T47D (cell line): ENCODE measurements at regions not wholly inside any gene's neighbourhood (a gene's known extent, or its start where the extent isn't known, plus 50 kb on each side); places are given as distances from the start of the nearest gene placed in this dataset.

Experiments used
- DNase-seq, 2 experiments: peaks; one replicate each; pipeline versions ENCODE4 v3.0.0 to v3.0.0-alpha.2; 2011 to 2012; ENCODE audit warnings: low read depth in 1 of 2, low spot score in 1 of 2
- JUND ChIP-seq: IDR thresholded peaks from 2 replicates; pipeline ENCODE4 v1.6.1; 2012; ENCODE audit warnings: low read depth
- in situ Hi-C: cut with HindIII; loops from 2 replicates; pipeline ENCODE4 v1.10.0; 2016; ENCODE audit warnings: low sequenced_read_pairs, low pct_unique_long_range_greater_than_20kb

- in situ Hi-C loops = no loop called here
- DNase-seq = no peak
- TF ChIP-seq JUND = no peak
Observed at GRCh38 chr13:89937420-89937819, 1410.1 kb upstream of the MIR17HG start.

- no peak for DNase-seq
- TF ChIP-seq JUND = no peak
- in situ Hi-C loops = no loop called here
Observed at GRCh38 chr13:89940383-89940782, 1407.1 kb upstream of the MIR17HG start.

DNA sequence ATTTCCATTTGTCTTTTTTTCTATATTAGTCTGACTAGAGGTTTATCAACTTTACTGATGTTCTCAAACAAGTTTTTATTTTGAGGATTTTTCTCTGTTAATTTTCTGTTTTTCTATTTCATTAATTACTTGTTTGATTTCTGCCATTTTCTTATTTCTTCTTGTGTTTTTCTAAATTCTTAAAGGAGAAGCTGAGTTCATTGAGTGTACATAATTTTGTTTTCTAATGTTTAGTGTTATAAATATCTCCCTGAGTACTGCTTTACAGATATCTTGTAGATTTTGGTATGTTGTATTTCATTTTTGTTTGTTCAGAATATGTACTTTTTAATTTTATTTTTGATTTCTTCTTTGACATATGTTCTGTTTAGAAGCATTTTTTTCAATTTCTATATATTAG is 1404.3 kb upstream of the MIR17HG start:
- no peak for DNase-seq
- no peak for TF ChIP-seq JUND
- in situ Hi-C loops = no loop called here

DNA sequence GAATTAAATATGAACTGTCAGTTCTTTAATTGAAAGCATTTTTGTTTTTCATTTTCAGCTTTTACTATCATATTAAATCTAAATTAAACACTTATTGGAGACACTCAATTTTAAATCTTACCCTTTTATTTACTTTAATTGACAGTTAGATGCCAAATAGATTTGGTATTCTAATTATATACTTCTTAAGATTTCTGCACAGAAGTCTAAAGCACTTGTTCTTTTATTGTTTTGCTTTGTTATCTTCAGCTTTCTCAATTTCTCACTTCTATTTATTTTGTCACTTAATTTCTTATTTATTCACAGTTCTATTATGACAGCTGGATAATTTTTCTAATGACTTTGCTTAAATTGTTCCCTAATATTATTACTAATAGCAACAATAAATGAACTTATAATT is 1397.3 kb upstream of the MIR17HG start:
- in situ Hi-C loops = no loop called here
- TF ChIP-seq JUND = no peak
- DNase-seq = no peak

DNA sequence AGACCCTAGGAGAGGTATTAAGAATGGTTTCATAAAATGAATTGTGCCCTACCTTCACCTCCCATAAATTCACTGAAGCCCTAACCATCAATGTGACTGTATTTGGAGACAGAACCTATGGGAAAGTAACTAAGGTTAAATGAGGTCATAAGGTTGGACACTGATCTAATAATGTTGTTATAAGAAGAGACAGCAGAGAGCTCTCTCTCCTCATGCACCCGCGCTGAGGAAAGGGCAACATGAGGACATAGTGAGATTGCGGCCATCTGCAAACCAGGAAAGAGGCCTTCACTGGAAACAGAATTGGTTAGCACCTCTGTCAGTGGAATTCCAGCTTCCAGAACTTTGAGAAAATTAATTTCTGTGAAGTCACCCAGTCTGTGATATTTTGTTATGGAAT is 1396.1 kb upstream of the MIR17HG start:
- in situ Hi-C loops = no loop called here
- TF ChIP-seq JUND = no peak
- peak in 1 of 2 experiments; percentile 3 for DNase-seq

GRCh38 chr13:89953581-89953980 is 1393.9 kb upstream of the MIR17HG start:
- TF ChIP-seq JUND = no peak
- DNase-seq = no peak
- in situ Hi-C loops = no loop called here

DNA sequence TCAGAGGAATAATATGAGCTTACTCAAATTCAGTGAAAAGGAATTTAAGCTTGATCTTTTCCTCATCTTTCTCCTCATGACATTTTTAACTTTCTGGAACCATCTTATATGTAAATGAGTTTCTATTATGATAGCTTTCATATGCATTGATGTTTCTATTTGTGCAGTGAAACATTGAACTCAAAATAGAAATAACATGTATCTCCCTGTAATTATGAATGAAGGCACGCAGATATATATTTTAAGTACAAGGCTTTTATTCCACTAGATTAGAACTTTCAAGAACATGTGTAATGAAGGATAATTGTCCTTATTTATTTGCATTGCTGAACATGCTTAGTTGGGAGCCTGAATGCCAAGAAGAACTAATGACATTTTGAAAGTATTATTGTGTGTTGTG is 1391.7 kb upstream of the MIR17HG start:
- in situ Hi-C loops = no loop called here
- DNase-seq = no peak
- no peak for TF ChIP-seq JUND

- in situ Hi-C loops = no loop called here
- TF ChIP-seq JUND = no peak
- DNase-seq = no peak
Observed at GRCh38 chr13:89959074-89959473, 1388.4 kb upstream of the MIR17HG start.

- TF ChIP-seq JUND = no peak
- no peak for DNase-seq
- in situ Hi-C loops = no loop called here
Observed at GRCh38 chr13:89965252-89965651, 1382.2 kb upstream of the MIR17HG start.

DNA sequence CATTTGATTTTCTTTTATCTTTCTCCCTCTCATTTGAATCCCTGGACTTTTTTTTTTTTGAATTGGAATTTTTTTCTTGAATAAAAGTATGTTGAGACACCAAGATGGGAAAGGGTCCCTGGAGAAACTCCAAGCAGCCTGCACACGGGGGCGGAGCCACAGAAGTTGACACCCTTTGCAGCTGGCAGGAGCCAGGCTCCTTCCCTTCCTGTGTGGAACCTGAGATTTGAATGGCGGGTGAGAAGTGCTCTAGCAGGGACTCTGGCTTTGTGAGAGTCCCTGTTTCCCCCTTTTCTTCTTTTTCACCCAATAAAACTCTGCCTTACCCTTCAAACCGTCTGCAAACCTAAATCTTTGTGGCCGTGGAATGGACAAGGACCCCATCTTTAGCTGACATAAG is 1381.0 kb upstream of the MIR17HG start:
- DNase-seq = no peak
- in situ Hi-C loops = no loop called here

GRCh38 chr13:89967701-89968100 is 1379.8 kb upstream of the MIR17HG start:
- no peak for DNase-seq
- TF ChIP-seq JUND = no peak
- in situ Hi-C loops = no loop called here

More for the DNA sequence above, 1381.0 kb upstream of the MIR17HG start:
- TF ChIP-seq JUND = no peak

- in situ Hi-C loops = no loop called here
- TF ChIP-seq JUND = no peak
- DNase-seq = no peak
Observed at GRCh38 chr13:89968470-89968869, 1379.0 kb upstream of the MIR17HG start.

GRCh38 chr13:89970353-89970709 is 1377.2 kb upstream of the MIR17HG start:
- in situ Hi-C loops = no loop called here
- no peak for DNase-seq
- no peak for TF ChIP-seq JUND

GRCh38 chr13:89977203-89977602 is 1370.3 kb upstream of the MIR17HG start:
- no peak for DNase-seq
- in situ Hi-C loops = no loop called here
- TF ChIP-seq JUND = no peak
